Calu3 (cell line): ENCODE measurements at regions not wholly inside any gene's neighbourhood (a gene's known extent, or its start where the extent isn't known, plus 50 kb on each side); places are given as distances from the start of the nearest gene placed in this dataset.

ENCODE experiments used
- BruUV-seq: library from RNA; stranded (reverse); fragments of 400-500 nt; replicated peaks from 2 replicates; lab custom pipeline; 2021; lab: Mats Ljungman, UMichigan
- CTCF ChIA-PET: fragments of 300-600 bp; sonication (Branson Sonifier 250); formaldehyde crosslinking; loops from one replicate; lab custom pipeline; 2022; ENCODE audit warnings: antibody characterized with exemption; lab: Charles Lee
- DNase-seq: peaks from one replicate; pipeline ENCODE4 v3.0.0; 2022
- H3K27ac Mint-ChIP-seq: one replicate; pipeline ENCODE4 v1.8.0; 2022; ENCODE audit warnings: mixed read lengths; ENCODE audit not compliant: unreplicated experiment
- H3K27me3 Mint-ChIP-seq: one replicate; pipeline ENCODE4 v1.8.0; 2022; ENCODE audit warnings: mixed read lengths; ENCODE audit not compliant: unreplicated experiment
- H3K36me3 Mint-ChIP-seq: one replicate; pipeline ENCODE4 v1.8.0; 2022; ENCODE audit warnings: mild to moderate bottlenecking, moderate library complexity, mixed read lengths; ENCODE audit not compliant: insufficient read depth, unreplicated experiment
- H3K4me1 Mint-ChIP-seq: one replicate; pipeline ENCODE4 v1.8.0; 2022; ENCODE audit warnings: mild to moderate bottlenecking, low read depth, mixed read lengths; ENCODE audit not compliant: unreplicated experiment
- H3K4me3 Mint-ChIP-seq: one replicate; pipeline ENCODE4 v1.8.0; 2022; ENCODE audit warnings: mild to moderate bottlenecking, low read depth, moderate library complexity, mixed read lengths; ENCODE audit not compliant: unreplicated experiment
- H3K9me3 Mint-ChIP-seq: one replicate; pipeline ENCODE4 v1.8.0; 2022; ENCODE audit warnings: low read depth, mixed read lengths; ENCODE audit not compliant: unreplicated experiment
- intact Hi-C: fragments of 100-400 bp; cut with micrococcal nuclease; formaldehyde crosslinking; loops from one replicate; pipeline ENCODE4 v1.10.0; 2022; ENCODE audit not compliant: unreplicated experiment
- TF ChIP-seq, protein P1 (sequence below): fragments of 200-600 bp; IDR thresholded peaks from one replicate; pipeline ENCODE4 v1.8.0; 2022; ENCODE audit warnings: antibody characterized with exemption; ENCODE audit not compliant: unreplicated experiment

DNA sequence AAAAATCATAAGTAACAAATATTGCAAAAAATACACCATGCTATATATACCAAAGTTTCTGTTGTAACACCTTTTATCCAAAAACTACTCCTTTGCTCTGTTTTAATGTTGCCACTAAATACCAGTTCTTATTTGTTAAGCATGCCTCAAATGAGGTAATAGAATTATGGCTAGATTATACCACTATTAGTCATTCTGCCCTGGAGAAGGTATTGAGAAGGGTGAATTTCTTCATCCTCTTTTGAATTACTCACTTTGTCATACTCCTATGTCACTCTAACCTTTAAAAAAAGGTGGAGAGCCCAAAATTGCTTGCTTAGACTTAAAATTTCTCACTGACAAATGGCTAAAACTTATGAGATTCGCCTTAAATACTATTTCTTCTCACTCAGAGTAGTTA, 750.9 kb downstream of the MAT2B start:
- CTCF ChIA-PET, result no interaction called here
- Mint-ChIP-seq H3K4me1 (peaks cover 12% of the 10 kb centered on the region), H3K9me3 (no peaks in the 10 kb centered on the region), H3K36me3 (no peaks in the 10 kb centered on the region), H3K4me3 (no peak overlapping the region), H3K27ac (no peak overlapping the region), H3K27me3 (no peaks in the 10 kb centered on the region)
- intact Hi-C loops, result loop anchor here (2.0 to 5.0 kb wide), 4 partner anchors 159 to 694 kb away; no protein-coding TSS in a partner anchor
- BruUV-seq, result no TSS peak
- TF ChIP-seq, protein P1, sequence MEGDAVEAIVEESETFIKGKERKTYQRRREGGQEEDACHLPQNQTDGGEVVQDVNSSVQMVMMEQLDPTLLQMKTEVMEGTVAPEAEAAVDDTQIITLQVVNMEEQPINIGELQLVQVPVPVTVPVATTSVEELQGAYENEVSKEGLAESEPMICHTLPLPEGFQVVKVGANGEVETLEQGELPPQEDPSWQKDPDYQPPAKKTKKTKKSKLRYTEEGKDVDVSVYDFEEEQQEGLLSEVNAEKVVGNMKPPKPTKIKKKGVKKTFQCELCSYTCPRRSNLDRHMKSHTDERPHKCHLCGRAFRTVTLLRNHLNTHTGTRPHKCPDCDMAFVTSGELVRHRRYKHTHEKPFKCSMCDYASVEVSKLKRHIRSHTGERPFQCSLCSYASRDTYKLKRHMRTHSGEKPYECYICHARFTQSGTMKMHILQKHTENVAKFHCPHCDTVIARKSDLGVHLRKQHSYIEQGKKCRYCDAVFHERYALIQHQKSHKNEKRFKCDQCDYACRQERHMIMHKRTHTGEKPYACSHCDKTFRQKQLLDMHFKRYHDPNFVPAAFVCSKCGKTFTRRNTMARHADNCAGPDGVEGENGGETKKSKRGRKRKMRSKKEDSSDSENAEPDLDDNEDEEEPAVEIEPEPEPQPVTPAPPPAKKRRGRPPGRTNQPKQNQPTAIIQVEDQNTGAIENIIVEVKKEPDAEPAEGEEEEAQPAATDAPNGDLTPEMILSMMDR, result no peak
- no peak for DNase-seq

DNA sequence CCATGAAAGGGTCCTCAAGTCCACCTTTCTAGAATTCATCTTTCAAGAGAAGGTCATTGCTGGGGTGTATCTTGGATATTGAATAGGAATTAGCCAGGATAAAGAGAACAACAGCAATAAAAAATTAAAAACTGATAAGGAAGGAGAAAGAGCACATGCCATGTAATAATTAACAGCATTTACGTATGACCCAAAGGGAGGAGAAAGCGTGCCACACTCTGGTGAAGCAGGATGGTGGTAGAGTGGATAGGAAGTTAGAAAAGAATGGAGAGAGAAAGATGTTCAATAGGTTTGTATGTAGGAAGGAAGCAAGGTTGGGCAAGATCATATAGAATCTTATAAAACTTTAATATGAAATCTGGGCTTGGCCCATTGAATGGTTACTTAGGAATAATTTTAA, 751.5 kb downstream of the MAT2B start:
- TF ChIP-seq, protein P1, result no peak
- peak; percentile 45 for DNase-seq
- no peaks in the 10 kb centered on the region for H3K36me3 Mint-ChIP-seq
- H3K27ac Mint-ChIP-seq, result peak overlapping the region; percentile 11
- CTCF ChIA-PET, result no interaction called here
- peaks cover 12% of the 10 kb centered on the region for H3K4me1 Mint-ChIP-seq
- BruUV-seq, result no TSS peak
- no peak overlapping the region for H3K4me3 Mint-ChIP-seq
- no peaks in the 10 kb centered on the region for H3K27me3 Mint-ChIP-seq
- intact Hi-C loops, result loop anchor here (1.0 to 5.0 kb wide), 6 partner anchors 160 to 695 kb away; no protein-coding TSS in a partner anchor
- no peaks in the 10 kb centered on the region for H3K9me3 Mint-ChIP-seq

DNA sequence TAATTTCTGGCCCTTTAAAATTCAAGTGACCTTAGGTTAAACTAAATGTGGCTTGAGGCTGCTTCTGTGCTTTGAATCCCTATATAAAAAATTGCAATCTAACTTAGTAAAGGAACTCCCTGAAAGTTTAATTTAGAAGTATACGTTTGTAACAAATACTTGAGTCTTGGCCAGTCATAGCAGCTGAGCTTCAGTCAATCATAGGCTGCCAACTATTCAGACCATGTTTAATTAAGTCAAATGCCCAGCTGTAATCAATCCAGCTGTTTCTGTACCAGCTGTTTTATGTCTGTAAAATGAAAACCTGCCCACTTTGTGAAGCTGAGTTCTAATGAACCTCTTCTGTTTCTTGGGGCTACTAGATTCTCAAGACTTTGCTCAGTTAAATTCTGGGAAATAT, 760.1 kb downstream of the MAT2B start:
- Mint-ChIP-seq H3K27me3 (no peaks in the 10 kb centered on the region), H3K36me3 (no peaks in the 10 kb centered on the region), H3K9me3 (peaks cover 5% of the 10 kb centered on the region), H3K27ac (no peak overlapping the region), H3K4me1 (no peaks in the 10 kb centered on the region), H3K4me3 (no peak overlapping the region)
- BruUV-seq, result no TSS peak
- TF ChIP-seq, protein P1, result no peak
- DNase-seq, result no peak
- CTCF ChIA-PET, result no interaction called here
- intact Hi-C loops, result no loop called here

DNA sequence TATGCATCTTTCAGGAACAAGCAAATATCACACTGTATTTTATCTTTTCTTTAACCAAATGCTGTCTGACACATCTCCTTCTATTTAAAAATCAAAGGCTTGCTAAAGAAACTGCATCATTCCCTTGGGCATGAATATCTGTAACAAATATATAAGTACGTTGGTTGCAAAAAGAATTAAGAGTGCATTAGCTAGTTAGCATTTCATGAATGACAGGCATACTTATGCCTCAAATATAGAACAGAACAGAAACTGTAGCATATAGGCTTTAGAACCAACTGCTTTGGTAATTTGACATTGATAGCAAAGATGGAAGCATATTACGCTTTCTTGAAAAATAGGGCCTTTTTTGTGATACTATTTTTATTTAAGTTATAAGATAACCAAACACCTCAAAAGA, 761.2 kb downstream of the MAT2B start:
- DNase-seq, result no peak
- Mint-ChIP-seq H3K9me3 (peaks cover 5% of the 10 kb centered on the region), H3K36me3 (no peaks in the 10 kb centered on the region), H3K27ac (no peak overlapping the region), H3K4me3 (no peak overlapping the region), H3K4me1 (no peaks in the 10 kb centered on the region), H3K27me3 (no peaks in the 10 kb centered on the region)
- TF ChIP-seq, protein P1, result no peak
- CTCF ChIA-PET, result no interaction called here
- intact Hi-C loops, result no loop called here
- no TSS peak for BruUV-seq
